Renal cortex interstitium (tissue), 11 donors: ENCODE measurements at regions not wholly inside any gene's neighbourhood (a gene's known extent, or its start where the extent isn't known, plus 50 kb on each side); places are given as distances from the start of the nearest gene placed in this dataset.

Experiments used
- DNase-seq, 11 donors: peaks; one replicate each; pipeline ENCODE4 v3.0.0-alpha.2; 2013; ENCODE audit warnings: low read depth in 9 of 11, low spot score in 4 of 11; ENCODE audit errors: extremely low read depth in 1 of 11

DNA sequence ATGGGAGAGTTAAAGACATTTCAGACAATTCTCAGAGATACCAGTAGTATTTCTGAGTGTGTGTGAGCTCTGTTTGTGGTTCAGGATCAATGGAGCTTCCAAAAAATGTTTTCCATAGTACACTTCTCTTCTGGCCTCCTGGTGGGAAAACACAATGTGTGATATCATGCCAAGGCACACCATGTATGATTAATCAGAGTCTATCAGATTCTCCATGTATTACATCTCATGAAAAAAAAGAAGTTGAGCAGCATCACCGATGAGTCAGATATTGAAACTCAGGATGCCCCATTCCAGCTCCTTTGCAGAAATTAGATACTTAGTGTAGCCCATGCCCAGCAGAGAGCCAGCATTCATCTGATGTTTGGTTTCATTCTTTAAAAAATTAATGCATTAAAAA lies 620.3 kb upstream of the POU3F3 start:
- no peak for DNase-seq

GRCh38 chr2:104236491-104236890 lies 617.4 kb upstream of the POU3F3 start:
- DNase-seq = no peak

DNA sequence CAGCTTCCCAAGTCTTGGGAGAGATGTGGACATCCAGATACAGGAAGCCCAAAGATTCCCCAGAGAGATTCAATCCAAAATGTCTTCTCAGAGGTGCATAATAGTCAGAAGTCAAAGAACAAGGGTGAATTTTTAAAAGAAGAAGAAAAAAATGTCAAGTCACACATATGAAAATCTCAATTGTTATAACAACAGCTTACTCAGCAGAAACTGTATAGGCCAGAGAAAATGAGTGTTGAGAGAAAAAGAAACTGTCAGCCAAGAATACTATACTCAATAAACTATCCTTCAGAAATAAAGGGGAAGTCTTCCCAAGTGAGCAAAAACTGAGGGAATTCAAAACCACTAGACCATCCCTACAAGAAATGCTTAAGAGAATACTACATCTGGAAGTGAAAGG lies 612.9 kb upstream of the POU3F3 start:
- no peak for DNase-seq

DNA sequence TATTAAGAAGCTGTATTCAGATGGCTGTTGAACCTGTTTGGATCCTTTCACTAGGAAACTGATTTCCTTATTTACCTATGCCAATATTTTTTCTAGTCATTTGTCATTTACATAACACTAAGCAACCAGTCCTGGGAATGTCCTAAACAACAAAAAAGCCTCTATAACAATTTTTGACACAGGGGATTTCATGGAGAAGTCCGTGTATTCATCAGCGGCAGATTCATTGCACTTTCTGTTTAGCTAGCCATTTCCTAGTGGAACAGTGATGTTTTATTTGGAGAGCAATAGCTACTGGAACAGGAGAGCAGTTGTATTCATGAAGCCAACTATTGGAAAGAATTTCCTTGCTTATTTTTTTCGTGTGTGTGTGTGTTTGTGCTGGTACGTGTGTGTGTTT lies 604.3 kb upstream of the POU3F3 start:
- DNase-seq = no peak

DNA sequence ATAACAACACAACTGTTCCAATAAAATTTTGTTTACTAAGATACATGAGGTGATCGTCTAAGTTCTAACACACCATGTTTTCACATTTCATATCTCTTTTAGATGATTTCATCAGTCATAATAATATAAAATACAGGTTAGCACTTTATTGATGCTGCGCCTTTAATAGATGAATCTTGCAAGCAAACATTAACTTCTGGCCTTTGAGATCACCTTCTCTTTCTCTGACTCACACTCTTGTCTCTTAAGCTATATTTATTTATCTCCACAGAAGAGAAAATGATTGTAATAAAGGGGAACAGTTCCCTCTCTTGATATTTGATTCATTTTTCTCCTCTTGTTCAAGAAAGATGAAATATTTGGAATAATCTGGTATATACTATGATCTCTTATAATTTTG lies 603.3 kb upstream of the POU3F3 start:
- no peak for DNase-seq

GRCh38 chr2:104254017-104254416 lies 599.9 kb upstream of the POU3F3 start:
- no peak for DNase-seq

- no peak for DNase-seq
These were observed 591.2 kb upstream of the POU3F3 start for GRCh38 chr2:104262714-104263113.

DNA sequence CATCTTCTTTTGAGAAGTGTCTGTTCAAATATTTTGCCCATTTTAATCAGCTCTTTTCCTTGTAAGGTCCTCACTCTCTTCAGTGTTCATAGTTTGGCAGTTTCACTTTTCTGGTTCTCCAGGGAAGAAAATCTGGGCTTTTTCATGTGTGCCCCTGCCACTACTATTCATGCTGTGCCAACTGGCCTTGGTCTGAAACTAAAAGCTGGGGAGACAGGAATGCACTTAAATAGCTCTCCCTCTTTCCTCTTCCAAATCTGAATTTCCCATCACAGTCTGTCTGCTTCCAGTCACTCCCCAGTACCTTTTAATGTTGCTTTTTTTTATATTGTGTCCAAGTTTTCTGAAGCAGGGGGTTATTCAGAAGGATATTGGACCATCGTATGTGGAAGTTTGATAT lies 574.3 kb upstream of the POU3F3 start:
- no peak for DNase-seq

GRCh38 chr2:104280216-104280615 lies 573.7 kb upstream of the POU3F3 start:
- DNase-seq = no peak

GRCh38 chr2:104286841-104287240 lies 567.1 kb upstream of the POU3F3 start:
- no peak for DNase-seq

- DNase-seq = peak in 5 of 11 donors; percentile 4 to 37 (median 22)
These were observed 564.0 kb upstream of the POU3F3 start for GRCh38 chr2:104289651-104290565.

GRCh38 chr2:104290566-104290891 lies 563.4 kb upstream of the POU3F3 start:
- DNase-seq = no peak

DNA sequence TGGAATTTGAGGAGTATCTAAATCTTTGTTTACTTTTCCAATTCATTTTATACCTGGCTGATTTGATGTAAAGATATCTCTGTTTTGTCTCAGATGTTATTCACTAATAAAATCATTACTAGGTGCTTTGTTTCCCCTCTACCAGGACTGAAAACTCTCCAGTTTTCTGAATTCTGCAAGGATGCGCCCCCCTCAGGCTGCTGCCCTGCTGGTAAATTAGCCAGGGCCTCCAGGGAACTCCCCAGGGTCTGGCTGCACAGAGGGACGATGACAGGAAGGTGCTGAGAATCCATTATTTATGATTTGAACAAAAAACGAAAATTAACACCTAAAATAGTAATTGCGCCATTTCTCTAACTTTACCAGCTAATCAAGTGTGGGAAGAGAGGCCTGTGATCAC lies 541.2 kb upstream of the POU3F3 start:
- DNase-seq = no peak

DNA sequence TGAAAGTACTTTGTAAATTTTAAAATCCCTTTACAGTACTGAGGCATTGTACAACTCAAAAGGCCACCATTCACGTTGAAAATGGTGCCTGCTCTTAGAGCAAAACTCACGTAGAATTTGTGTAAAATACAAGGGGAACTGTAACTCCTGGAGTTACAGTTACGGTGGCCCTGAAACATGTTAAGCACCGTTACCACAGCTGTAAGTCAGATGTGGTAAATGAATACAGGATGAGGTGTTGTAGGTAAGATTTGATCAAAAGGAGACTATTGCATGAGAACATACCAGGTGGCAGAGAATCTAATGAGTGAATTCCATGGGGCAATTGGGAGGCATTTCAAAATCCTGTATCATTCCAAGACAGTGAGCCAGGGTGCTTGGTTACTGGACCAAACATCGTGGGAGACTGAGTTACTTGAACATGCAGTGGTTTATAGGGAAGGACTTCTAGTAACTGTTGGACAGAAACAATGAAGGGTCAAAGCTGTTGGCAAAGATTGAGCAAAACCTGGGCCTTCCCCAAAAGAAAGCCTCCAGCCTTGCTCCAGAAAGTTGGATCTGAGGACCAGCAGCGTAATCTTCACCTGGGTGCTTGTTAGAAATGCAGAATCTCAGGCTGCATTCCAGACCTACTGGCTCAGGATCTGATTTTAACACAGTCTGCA lies 535.8 kb upstream of the POU3F3 start:
- DNase-seq = no peak

DNA sequence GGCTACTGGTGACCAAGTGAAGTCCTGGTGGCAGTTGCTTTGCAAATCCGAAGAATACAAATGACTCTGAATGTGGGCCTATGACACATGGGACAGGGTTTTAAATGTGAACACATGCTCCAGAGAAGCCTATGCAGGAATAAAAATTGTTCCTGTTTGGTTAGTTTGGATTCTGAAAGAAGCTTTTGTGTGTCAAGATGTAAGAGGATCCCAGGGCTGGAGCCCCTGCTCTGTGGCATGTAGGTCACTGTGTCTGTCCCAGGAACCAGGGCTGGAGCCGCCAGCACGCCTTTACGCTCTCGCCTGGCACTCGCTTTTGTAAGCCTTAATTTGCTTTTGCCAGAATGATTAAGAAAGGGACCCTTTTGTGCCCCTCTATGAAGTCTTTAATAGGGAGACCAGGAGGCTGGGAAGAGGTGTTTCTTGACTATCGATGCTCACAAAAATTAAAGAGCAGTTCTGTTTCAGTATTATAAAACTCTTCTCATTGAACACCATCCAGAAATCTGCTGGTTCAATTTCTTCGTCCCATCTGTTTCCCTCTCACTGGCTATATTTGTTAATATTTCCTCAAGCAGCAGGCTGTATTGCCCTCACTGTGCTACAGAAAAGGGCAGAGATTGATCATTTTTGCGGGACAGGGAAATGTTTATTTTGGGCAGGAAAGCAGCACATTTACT lies 532.7 kb upstream of the POU3F3 start:
- DNase-seq = no peak

GRCh38 chr2:104321796-104322349 lies 532.0 kb upstream of the POU3F3 start:
- DNase-seq = no peak

- no peak for DNase-seq
These were observed 521.2 kb upstream of the POU3F3 start for GRCh38 chr2:104332731-104333130.

- no peak for DNase-seq
These were observed 516.0 kb upstream of the POU3F3 start for GRCh38 chr2:104337869-104338268.

GRCh38 chr2:104340162-104340561 lies 513.8 kb upstream of the POU3F3 start:
- DNase-seq = no peak
